Effector CD8-positive, alpha-beta T cell (primary cell): ENCODE measurements at regions not wholly inside any gene's neighbourhood (a gene's known extent, or its start where the extent isn't known, plus 50 kb on each side); places are given as distances from the start of the nearest gene placed in this dataset.
"Not testable (repeated sequence)": the region's sequence is repeated elsewhere in the genome, so short reads cannot be mapped to it uniquely, and the experiment has no call there.

Source experiments
- DNase-seq: peaks from one replicate; lab custom pipeline; 2025; lab: John Stamatoyannopoulos, UW

DNA sequence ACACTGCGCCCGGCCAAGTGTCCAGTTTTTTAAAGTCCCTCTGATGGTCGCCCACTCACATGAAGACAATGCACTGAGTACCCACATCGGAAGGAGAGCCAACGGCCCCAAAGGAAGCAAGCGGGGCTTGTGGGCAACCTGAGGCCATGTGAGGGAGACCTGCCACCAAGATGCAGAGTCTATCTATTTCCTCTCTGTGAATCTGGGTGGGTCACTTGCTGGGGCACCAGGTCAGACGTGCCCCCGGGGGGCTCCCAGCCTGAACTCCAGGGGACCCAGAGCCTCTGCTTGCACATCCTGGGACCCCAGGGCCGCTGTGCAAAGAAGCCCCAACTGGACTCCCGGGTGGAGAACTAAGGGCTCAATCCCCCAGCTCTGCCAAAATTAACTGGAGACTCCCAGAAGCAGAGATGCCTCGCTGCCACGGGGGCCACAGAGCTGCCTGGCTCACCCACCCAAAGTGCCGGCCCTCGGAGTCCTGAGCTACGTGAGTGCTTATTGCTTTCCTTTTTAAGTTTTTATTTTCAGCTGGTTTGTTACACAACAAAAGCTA is 106.4 kb downstream of the BRD1 start:
- no peak for DNase-seq

DNA sequence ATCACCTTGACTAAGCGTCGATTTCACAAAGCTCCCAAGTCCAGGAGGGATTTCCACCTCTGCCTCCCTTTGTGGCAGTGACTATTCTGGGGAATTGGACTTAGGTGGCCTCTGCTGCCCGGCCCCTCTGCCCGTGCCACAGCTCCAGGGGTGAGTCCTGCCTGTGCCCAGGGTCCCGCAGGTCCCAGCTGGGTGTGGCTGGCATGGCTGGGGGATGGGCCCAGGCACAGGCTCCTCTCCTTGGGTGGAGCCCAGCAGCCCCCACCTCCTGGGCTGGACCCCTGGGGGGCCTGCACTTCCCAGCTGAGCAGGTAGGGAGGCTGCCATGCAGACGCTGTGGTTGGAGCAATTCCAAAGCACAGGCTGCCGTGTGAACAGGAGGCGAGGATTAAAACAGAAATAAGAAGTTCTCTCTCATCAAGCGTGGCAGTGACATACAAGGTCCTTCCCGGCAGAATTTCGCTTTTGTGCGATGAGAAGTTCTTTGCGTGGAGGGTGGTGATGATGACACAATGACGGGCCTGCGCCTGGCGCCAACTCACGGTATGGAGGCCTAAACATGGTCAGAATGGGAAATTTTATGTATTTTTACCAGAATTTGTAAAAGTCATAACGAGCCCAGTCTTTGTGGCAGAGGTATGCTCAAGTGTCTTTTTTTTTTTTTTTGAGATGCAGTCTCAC is 107.3 kb downstream of the BRD1 start:
- no peak for DNase-seq

DNA sequence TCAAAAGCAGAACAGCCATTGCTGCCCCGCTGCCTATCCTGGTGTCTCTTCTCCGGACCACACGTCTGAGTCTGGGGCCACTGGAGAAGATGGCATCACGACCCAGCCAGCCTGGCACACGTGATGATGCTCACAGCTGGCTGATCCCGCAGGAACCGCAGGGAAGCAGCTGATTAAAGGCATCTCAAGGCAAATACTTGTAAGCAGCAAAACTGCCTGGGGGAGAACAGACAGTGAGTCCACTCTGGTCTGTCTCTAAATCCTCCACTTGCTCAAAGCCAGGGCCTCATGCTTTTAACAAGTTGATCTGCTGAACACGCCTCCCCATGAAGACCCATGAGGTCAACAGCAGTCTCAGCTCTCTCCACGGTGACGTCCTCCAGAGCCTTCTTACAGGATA is 108.6 kb downstream of the BRD1 start:
- no peak for DNase-seq

DNA sequence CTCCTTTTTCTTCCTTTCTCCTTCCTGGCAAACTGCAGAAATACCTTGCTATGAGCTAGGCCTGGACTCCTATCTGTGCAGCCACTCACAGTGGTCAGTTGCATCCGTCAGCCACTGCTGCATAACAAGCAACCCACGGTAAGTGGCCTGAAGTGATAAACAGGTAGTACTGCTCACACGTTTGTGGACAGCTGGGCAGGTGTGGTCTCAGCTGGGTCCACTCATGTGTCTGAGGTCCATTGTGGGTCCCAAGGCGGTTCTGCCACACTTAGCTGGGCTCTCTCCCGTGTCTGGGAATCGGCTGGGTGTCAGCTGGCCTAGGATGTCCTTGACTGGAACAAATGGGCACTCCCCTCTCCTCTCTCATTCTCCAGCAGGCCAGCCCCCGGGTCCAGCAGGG is 109.3 kb downstream of the BRD1 start:
- DNase-seq = no peak

DNA sequence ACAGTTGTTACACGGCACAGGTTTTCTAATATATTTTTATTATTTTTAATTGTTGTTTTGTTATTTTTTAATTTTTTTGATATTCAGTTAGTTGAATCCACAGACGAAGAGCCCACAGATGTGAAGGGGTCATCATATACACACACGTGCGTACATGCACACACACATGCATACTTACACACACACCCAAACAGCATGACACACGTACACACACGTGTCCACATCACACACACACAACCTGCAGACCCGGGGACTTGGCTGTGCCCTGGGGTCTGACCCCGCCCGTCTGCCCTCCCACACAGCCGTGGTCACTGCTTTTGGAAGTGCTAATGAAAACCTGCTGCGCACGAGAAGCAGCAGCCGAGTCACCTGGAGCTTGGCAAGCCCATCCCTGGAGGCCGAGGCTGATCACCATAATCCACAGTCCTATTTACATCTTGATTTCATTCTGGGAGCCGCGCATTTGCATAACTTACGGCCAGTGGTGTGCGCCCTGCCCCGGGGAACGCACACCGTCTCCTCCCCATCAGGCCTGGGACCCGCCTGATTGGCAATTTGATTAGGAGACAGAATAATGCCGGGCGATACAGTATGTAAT is 110.3 kb downstream of the BRD1 start:
- DNase-seq = no peak

GRCh38 chr22:49716441-49716840 is 111.2 kb downstream of the BRD1 start:
- no peak for DNase-seq

DNA sequence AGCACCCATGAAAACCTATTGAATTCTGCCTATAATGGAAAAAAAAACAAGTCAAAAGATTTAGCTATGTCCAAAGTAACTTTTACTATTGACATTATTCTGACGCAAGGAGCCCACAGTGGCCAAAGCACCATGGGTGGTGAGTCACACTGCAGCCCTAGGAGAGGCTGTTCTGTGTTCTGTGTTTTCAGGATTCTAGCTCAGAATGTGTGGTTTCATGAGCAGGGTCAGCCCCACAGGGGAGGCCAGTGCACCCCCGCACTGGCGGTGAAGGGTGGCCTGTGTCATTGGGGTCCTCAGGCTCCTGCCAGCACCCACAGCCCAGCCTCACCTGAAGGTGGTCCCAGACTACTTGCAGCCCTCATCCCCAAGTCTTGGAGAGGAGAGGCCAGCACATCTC is 112.2 kb downstream of the BRD1 start:
- DNase-seq = no peak

GRCh38 chr22:49713003-49713402 is 114.7 kb downstream of the BRD1 start:
- DNase-seq = no peak

GRCh38 chr22:49712195-49712791 is 115.4 kb downstream of the BRD1 start:
- no peak for DNase-seq

- no peak for DNase-seq
Measured at GRCh38 chr22:49710746-49711145, 116.9 kb downstream of the BRD1 start.

DNA sequence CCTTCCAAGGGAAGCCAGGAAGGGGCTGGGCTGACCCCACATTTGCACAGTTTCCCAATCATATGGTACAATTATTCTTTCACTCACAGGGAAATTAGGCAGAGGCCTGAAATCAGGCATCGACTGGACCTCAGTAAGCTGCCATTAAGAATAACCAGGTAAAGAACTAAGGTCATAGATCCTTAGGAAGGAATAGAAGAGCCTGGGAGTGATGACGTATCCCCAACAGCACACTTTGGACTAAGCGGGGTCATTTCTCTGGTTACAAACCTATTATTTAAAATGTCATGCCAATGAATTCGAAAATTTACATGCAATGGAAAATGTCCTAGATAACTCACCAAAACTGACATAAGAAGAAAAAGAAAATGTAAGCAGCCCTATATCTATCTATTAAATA is 118.2 kb downstream of the BRD1 start:
- no peak for DNase-seq

- DNase-seq = no peak
Measured at GRCh38 chr22:49705972-49706352, 121.7 kb downstream of the BRD1 start.

- DNase-seq = no peak
Measured at GRCh38 chr22:49705216-49705971, 122.3 kb downstream of the BRD1 start.

GRCh38 chr22:49704345-49705215 is 123.1 kb downstream of the BRD1 start:
- DNase-seq = no peak

- no peak for DNase-seq
Measured at GRCh38 chr22:49703990-49704344, 123.7 kb downstream of the BRD1 start.

- no peak for DNase-seq
Measured at GRCh38 chr22:49703505-49703904, 124.2 kb downstream of the BRD1 start.

- DNase-seq = no peak
Measured at GRCh38 chr22:49702068-49702397, 125.6 kb downstream of the BRD1 start.

GRCh38 chr22:49701380-49702067 is 126.1 kb downstream of the BRD1 start:
- no peak for DNase-seq

DNA sequence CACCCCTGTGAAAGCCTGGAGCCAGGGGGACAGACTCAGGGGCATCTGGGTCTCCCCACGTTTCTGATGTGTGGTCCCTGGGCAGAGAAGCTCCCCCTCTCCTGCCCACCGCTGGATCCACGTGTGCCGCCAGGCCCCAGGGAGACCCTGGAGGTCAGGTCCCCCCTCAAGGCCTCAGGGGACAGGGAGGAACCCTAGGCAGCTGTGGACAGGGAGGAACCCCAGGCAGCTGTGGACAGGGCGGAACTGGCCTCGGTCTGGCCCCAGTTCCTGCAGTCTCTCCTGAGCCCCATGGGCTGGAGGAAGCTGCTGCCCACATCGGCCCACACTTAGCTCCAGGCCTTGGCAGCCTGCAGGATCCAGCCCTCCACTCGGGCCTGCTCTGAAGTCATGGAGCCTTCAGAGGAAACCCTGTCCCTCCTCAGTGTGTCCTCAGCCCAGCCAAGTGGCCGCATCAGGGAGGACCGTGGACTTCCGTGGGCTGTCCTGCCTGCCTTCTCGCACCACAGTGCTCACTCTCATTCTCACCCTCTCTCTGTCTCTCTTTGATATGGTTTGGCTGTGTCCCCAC is 127.7 kb downstream of the BRD1 start:
- DNase-seq = no peak

DNA sequence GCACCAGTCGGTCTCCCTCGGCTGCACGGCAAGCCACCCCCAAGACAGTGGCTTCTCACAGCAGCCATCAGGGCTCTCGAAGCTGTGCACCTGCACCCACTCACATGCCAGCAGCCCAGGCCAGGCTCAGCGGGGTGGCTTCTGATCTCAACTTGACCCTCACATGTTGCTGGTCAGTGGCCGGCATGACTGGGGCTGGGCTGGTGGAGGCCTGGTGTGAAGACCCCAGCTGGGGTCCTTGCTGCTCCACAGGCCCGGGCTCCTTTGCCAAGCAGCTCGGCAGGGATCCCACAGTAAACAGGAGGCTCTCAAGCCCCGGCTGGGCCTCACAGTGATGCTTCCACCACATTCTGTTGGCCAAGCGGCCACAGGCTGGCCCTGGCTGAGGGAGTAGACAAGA is 128.2 kb downstream of the BRD1 start:
- no peak for DNase-seq

- not testable (repeated sequence) for DNase-seq
Measured at GRCh38 chr22:49698616-49699015, 129.1 kb downstream of the BRD1 start.
